Omental fat pad (tissue), 3 donors: ENCODE measurements at regions not wholly inside any gene's neighbourhood (a gene's known extent, or its start where the extent isn't known, plus 50 kb on each side); places are given as distances from the start of the nearest gene placed in this dataset.

ENCODE experiments used
- ATAC-seq: fragments of 150-250 bp; one replicate; pipeline ENCODE4 v1.9.1; 2016; ENCODE audit warnings: mild to moderate bottlenecking, moderate library complexity; ENCODE audit not compliant: low FRiP score
- DNase-seq: peaks from one replicate; pipeline ENCODE4 v3.0.0-alpha.2; 2019; ENCODE audit warnings: low spot score
- TF ChIP-seq, protein P1 (sequence below), 3 donors: fragments of 450-650 bp; IDR thresholded peaks; one replicate each; pipeline ENCODE4 v1.5.1; 2016 to 2017; ENCODE audit warnings: antibody characterized with exemption in 3 of 3, mild to moderate bottlenecking in 3 of 3, moderate library complexity in 2 of 3

GRCh38 chr4:159555873-159556272 is 453.0 kb downstream of the RAPGEF2 start:
- no peak for ATAC-seq
- TF ChIP-seq, protein P1, sequence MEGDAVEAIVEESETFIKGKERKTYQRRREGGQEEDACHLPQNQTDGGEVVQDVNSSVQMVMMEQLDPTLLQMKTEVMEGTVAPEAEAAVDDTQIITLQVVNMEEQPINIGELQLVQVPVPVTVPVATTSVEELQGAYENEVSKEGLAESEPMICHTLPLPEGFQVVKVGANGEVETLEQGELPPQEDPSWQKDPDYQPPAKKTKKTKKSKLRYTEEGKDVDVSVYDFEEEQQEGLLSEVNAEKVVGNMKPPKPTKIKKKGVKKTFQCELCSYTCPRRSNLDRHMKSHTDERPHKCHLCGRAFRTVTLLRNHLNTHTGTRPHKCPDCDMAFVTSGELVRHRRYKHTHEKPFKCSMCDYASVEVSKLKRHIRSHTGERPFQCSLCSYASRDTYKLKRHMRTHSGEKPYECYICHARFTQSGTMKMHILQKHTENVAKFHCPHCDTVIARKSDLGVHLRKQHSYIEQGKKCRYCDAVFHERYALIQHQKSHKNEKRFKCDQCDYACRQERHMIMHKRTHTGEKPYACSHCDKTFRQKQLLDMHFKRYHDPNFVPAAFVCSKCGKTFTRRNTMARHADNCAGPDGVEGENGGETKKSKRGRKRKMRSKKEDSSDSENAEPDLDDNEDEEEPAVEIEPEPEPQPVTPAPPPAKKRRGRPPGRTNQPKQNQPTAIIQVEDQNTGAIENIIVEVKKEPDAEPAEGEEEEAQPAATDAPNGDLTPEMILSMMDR (IDR thresholded peaks at IDR 0.05) = no peak
- DNase-seq = no peak

DNA sequence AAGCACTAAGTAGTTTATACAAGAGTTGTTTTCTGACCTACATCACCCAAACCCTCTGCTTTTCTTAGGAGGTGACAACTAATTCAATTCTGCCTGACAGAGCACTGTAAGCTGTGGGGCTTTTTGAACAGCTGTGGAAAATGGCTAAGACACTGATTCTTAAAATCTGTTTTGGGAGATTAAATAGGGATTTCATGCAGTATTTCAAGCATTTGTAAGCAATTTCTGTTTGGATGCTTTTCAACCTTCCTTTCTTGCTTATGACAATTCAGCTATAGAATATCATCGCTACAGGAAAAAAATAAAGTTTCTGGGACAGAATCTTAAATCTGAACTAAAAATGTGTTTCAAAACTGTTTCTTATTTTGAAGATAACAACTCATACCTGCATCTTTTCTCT is 459.5 kb downstream of the RAPGEF2 start:
- TF ChIP-seq, protein P1 (IDR thresholded peaks at IDR 0.05) = no peak
- ATAC-seq = no peak
- no peak for DNase-seq

DNA sequence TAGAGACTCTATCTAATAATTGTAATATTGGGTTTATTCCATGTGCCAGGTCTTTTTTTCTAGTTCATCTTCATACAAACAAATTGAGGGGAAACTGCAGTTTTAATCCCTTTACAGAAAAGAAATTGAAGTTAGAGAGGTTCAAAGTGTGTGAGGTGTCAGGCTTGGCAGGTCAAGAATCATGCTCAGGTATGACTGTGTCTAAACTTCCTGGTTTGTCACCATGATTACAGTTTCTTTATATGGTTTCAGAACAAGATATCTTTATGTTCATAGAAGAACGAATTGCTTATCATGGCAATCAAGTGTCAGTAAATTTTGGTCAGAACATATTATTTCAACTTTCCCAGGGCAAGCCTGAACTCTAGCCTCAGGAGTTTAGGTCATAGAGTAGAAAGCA is 460.4 kb downstream of the RAPGEF2 start:
- ATAC-seq (no peak), DNase-seq (no peak)

DNA sequence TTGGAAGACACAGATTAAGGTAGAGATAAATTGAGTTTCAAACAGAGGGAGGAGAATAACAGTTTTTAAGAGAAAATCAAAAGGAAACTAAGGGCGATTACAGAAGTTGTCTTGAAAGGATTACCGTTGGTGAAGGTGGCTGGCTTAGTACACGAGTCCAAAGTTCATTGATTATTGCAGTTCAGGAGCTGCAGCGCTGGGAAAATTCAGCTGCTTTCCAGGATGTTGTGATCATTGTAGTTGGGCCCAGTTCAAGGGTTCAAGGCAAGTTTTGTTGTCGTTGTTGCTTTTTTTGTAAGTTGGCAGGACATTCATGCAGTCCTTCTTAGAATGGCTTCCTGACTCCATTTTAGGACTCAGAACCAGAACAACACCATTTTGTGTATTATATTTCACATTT is 461.7 kb downstream of the RAPGEF2 start:
- TF ChIP-seq, protein P1 (IDR thresholded peaks at IDR 0.05) = no peak
- DNase-seq = no peak
- ATAC-seq = no peak

More for the DNA sequence above, 460.4 kb downstream of the RAPGEF2 start:
- TF ChIP-seq, protein P1 (IDR thresholded peaks at IDR 0.05) = no peak

GRCh38 chr4:159566786-159567185 is 463.9 kb downstream of the RAPGEF2 start:
- ATAC-seq (no peak), DNase-seq (no peak)
- TF ChIP-seq, protein P1 (IDR thresholded peaks at IDR 0.05) = no peak

DNA sequence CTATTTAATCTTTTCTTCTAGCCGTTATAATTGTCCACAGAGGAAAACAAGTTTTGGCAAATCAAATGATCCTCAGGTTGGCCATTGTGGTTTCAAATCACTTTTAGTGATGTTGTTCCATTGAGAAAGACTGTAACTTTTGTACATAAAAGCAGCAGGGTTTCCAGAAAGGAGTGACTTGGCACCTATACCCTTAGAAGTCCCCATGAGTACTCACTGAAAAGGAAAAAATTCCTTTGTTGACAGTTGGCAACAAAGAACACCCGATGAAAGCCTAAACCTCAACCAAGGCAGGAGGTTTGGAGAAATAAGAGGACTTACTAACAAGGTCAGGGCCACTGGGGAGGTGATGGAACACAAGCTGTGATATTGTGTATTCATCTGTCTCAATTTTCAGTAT is 474.4 kb downstream of the RAPGEF2 start:
- no peak for ATAC-seq
- no peak for DNase-seq
- TF ChIP-seq, protein P1 (IDR thresholded peaks at IDR 0.05) = no peak

GRCh38 chr4:159582685-159583084 is 479.8 kb downstream of the RAPGEF2 start:
- TF ChIP-seq, protein P1 (IDR thresholded peaks at IDR 0.05) = no peak
- no peak for ATAC-seq
- DNase-seq = no peak
